Smooth muscle cell (in vitro differentiated cells): ENCODE measurements at regions not wholly inside any gene's neighbourhood (a gene's known extent, or its start where the extent isn't known, plus 50 kb on each side); places are given as distances from the start of the nearest gene placed in this dataset.
"Not testable (repeated sequence)": the region's sequence is repeated elsewhere in the genome, so short reads cannot be mapped to it uniquely, and the experiment has no call there.

Experiments
- DNase-seq: peaks from one replicate; lab custom pipeline; 2025; ENCODE audit not compliant: unreplicated experiment; lab: John Stamatoyannopoulos, UW
- H2AFZ ChIP-seq: fragments of 200-600 bp; sonication (generic); 2 replicates; pipeline ENCODE4 v1.6.0; 2016; ENCODE audit warnings: antibody characterized with exemption, low read depth, mild to moderate bottlenecking
- H3F3A ChIP-seq: fragments of 200-600 bp; sonication (generic); 2 replicates; pipeline ENCODE4 v1.6.0; 2017; ENCODE audit warnings: antibody characterized with exemption, low read depth
- H3K27ac ChIP-seq: fragments of 200-600 bp; sonication (generic); 2 replicates; pipeline ENCODE4 v1.5.1; 2016; ENCODE audit warnings: low read depth, mild to moderate bottlenecking
- H3K27me3 ChIP-seq: fragments of 200-600 bp; sonication (generic); 2 replicates; pipeline ENCODE4 v1.6.1; 2016; ENCODE audit warnings: low read depth, mild to moderate bottlenecking
- H3K36me3 ChIP-seq: fragments of 200-600 bp; sonication (generic); 2 replicates; pipeline ENCODE4 v1.5.1; 2016; ENCODE audit warnings: low read depth
- H3K4me1 ChIP-seq: fragments of 200-600 bp; sonication (generic); 2 replicates; pipeline ENCODE4 v1.5.1; 2016; ENCODE audit warnings: low read depth
- H3K4me2 ChIP-seq: fragments of 200-600 bp; sonication (generic); 2 replicates; pipeline ENCODE4 v1.6.0; 2016; ENCODE audit warnings: mild to moderate bottlenecking
- H3K4me3 ChIP-seq: fragments of 200-600 bp; sonication (generic); 2 replicates; pipeline ENCODE4 v1.5.1; 2016; ENCODE audit warnings: mild to moderate bottlenecking
- H3K79me2 ChIP-seq: fragments of 200-600 bp; sonication (generic); 2 replicates; pipeline ENCODE4 v1.6.0; 2016; ENCODE audit warnings: low read depth, mild to moderate bottlenecking
- H3K9ac ChIP-seq: fragments of 200-600 bp; sonication (generic); 2 replicates; pipeline ENCODE4 v1.6.0; 2016; ENCODE audit warnings: low read depth
- H3K9me3 ChIP-seq: fragments of 200-600 bp; sonication (generic); replicated peaks from 2 replicates; pipeline ENCODE4 v1.5.1; 2016; ENCODE audit warnings: low read depth
- H4K20me1 ChIP-seq: fragments of 200-600 bp; sonication (generic); 2 replicates; pipeline ENCODE4 v1.6.0; 2016; ENCODE audit warnings: low read depth
- CTCF ChIP-seq: fragments of 200-600 bp; sonication (generic); IDR thresholded peaks from 2 replicates; pipeline ENCODE4 v1.5.1; 2017; ENCODE audit warnings: borderline replicate concordance, mild to moderate bottlenecking, antibody characterized with exemption; ENCODE audit not compliant: insufficient read depth, poor library complexity, severe bottlenecking
- WGBS: methylation state at CpG from one replicate; pipeline ENCODE4 v1.1.7; 2016; ENCODE audit warnings: low lambda C conversion rate; 5-methylcytosine and 5-hydroxymethylcytosine counted together

DNA sequence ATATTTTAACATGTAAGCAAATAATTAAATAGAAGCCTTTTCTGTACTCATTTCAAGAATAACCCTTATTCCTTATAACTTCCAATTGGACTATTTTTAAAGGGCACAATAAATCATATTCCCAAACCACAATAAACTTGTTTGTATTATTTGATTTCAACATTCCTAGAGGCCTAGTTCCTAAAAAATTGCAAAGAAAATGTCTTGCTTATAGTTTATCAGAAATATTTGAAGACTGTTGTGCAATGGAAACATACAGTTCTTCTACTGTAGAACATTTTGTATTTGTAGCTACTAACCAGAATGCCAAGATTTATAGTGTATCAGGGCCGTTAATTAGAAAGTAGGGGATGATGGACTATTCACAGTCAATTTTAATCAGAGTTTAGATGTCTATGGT lies 1037.0 kb upstream of the CDH18 start:
- Histone ChIP-seq H3K27ac (no peak overlapping the region), H3K9ac (no peak overlapping the region), H3F3A (no peaks in the 10 kb centered on the region), H3K27me3 (no peaks in the 10 kb centered on the region), H4K20me1 (no peaks in the 10 kb centered on the region), H2AFZ (no peak overlapping the region), H3K36me3 (no peaks in the 10 kb centered on the region), H3K4me1 (no peaks in the 10 kb centered on the region), H3K9me3 (no peaks in the 10 kb centered on the region), H3K4me2 (no peak overlapping the region), H3K79me2 (no peaks in the 10 kb centered on the region), H3K4me3 (no peak overlapping the region)
- DNase-seq = no peak
- WGBS = 75% methylated on average over 1 of the region's 1 CpG
- no peak for TF ChIP-seq CTCF

DNA sequence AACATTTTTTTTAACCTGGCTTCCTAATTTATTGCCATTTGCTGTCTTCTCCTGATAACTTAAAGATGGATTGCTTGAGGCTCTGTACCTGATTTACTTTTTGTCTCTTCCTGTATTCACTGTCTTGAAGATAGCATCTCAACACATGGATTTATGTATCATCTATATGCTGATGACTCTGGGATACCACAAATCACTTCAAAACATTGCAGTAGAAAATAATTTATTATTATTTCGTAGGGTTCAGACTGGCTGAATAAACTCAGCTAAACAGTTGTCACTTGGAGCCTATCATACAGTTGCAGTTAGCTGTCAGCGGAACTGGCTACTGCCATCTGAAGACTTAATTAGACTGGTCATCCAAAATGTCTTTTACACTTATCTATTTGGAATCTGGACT lies 1025.2 kb upstream of the CDH18 start:
- Histone ChIP-seq H3K79me2 (no peaks in the 10 kb centered on the region), H3K27ac (no peak overlapping the region), H2AFZ (no peak overlapping the region), H3K9me3 (no peaks in the 10 kb centered on the region), H3K4me2 (no peak overlapping the region), H3K27me3 (no peaks in the 10 kb centered on the region), H3K4me3 (no peak overlapping the region), H3K36me3 (no peaks in the 10 kb centered on the region), H4K20me1 (no peaks in the 10 kb centered on the region), H3K4me1 (no peaks in the 10 kb centered on the region), H3K9ac (no peak overlapping the region), H3F3A (no peaks in the 10 kb centered on the region)
- no peak for DNase-seq
- WGBS = 44% methylated on average over 2 of the region's 2 CpGs
- no peak for TF ChIP-seq CTCF

DNA sequence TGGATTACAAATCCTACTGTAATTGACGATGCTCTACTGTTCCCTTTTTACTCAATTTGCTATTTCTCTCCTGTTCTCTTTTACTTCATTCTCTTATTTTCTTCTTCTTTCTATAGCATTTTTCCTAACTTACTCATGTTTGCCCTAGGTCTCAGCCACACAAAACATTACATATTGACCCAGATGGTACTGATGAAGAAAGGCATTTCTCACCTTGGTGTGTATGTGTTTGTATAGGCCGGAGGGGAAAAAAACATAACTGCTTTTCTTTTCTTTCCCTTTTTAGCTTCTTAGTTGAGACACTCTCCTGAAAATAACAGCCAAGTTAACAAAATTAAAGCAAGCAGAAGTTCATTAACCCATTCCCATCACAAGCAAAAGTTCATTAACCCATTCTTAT lies 1019.8 kb upstream of the CDH18 start:
- Histone ChIP-seq H3K27ac (no peak overlapping the region), H3K36me3 (no peaks in the 10 kb centered on the region), H3K27me3 (no peaks in the 10 kb centered on the region), H2AFZ (no peak overlapping the region), H3F3A (no peaks in the 10 kb centered on the region), H3K4me2 (no peak overlapping the region), H4K20me1 (no peaks in the 10 kb centered on the region), H3K9me3 (no peaks in the 10 kb centered on the region), H3K4me1 (no peaks in the 10 kb centered on the region), H3K79me2 (no peaks in the 10 kb centered on the region), H3K4me3 (no peak overlapping the region), H3K9ac (no peak overlapping the region)
- DNase-seq = no peak
- WGBS = 82% methylated on average over 2 of the region's 2 CpGs
- no peak for TF ChIP-seq CTCF

GRCh38 chr5:20988933-20989332 lies 1000.9 kb upstream of the CDH18 start:
- H3K79me2 ChIP-seq, H3K4me1 ChIP-seq, H3K36me3 ChIP-seq, H3K9me3 ChIP-seq, H3K9ac ChIP-seq, H3K27ac ChIP-seq, H4K20me1 ChIP-seq, H3K4me3 ChIP-seq, H3K27me3 ChIP-seq, H2AFZ ChIP-seq, H3F3A ChIP-seq, H3K4me2 ChIP-seq, DNase-seq: not testable (repeated sequence)
- 45% methylated on average over 2 of the region's 2 CpGs for WGBS
